Activated CD4-positive, alpha-beta memory T cell treated with anti-CD3 and anti-CD28 coated beads for 36 hours (primary cell): ENCODE measurements at regions not wholly inside any gene's neighbourhood (a gene's known extent, or its start where the extent isn't known, plus 50 kb on each side); places are given as distances from the start of the nearest gene placed in this dataset.

Source experiments
- CTCF ChIA-PET: fragments of 350-600 bp; sonication (Branson Sonifier 250); formaldehyde crosslinking; loops from one replicate; lab custom pipeline; 2021; ENCODE audit warnings: antibody characterized with exemption, inconsistent platforms; lab: Charles Lee
- POLR2A ChIA-PET: fragments of 350-600 bp; sonication (Branson Sonifier 250); formaldehyde crosslinking; loops from one replicate; lab custom pipeline; 2021; ENCODE audit warnings: antibody characterized with exemption; lab: Charles Lee
- DNase-seq: peaks from one replicate; pipeline ENCODE4 v3.0.0-alpha.2; 2020
- H3K27ac Mint-ChIP-seq: one replicate; pipeline ENCODE4 v1.8.0; 2021; ENCODE audit warnings: mixed read lengths
- H3K27me3 Mint-ChIP-seq: one replicate; pipeline ENCODE4 v1.8.0; 2021; ENCODE audit warnings: mixed read lengths
- H3K36me3 Mint-ChIP-seq: one replicate; pipeline ENCODE4 v1.8.0; 2021; ENCODE audit warnings: mixed read lengths
- H3K4me1 Mint-ChIP-seq: one replicate; pipeline ENCODE4 v1.8.0; 2021; ENCODE audit warnings: low read depth, mixed read lengths
- H3K4me3 Mint-ChIP-seq: one replicate; pipeline ENCODE4 v1.8.0; 2021; ENCODE audit warnings: mild to moderate bottlenecking, mixed read lengths
- H3K9me3 Mint-ChIP-seq: one replicate; pipeline ENCODE4 v1.8.0; 2021; ENCODE audit warnings: mixed read lengths
- intact Hi-C: fragments of 100-400 bp; cut with micrococcal nuclease; formaldehyde crosslinking; loops from one replicate; pipeline ENCODE4 v1.15.1; 2023

- H3K27ac Mint-ChIP-seq: no peak overlapping the region
- no peak overlapping the region for H3K4me3 Mint-ChIP-seq
- no peaks in the 10 kb centered on the region for H3K4me1 Mint-ChIP-seq
- H3K36me3 Mint-ChIP-seq: peaks cover 27% of the 10 kb centered on the region
- POLR2A ChIA-PET: no interaction called here
- DNase-seq: no peak
- H3K9me3 Mint-ChIP-seq: peaks cover 2% of the 10 kb centered on the region
- CTCF ChIA-PET: no interaction called here
- intact Hi-C loops: no loop called here
- no peaks in the 10 kb centered on the region for H3K27me3 Mint-ChIP-seq
These were observed 202.1 kb downstream of the OR13H1 start for GRCh38 chrX:131745942-131746489.

GRCh38 chrX:131746491-131746968 is 202.7 kb downstream of the OR13H1 start:
- Mint-ChIP-seq H3K4me3 (no peak overlapping the region), H3K9me3 (no peaks in the 10 kb centered on the region), H3K27ac (no peak overlapping the region), H3K36me3 (peaks cover 22% of the 10 kb centered on the region), H3K27me3 (no peaks in the 10 kb centered on the region), H3K4me1 (no peaks in the 10 kb centered on the region)
- intact Hi-C loops: no loop called here
- CTCF ChIA-PET: no interaction called here
- POLR2A ChIA-PET: no interaction called here
- no peak for DNase-seq

- Mint-ChIP-seq H3K27ac (no peak overlapping the region), H3K4me1 (no peaks in the 10 kb centered on the region), H3K9me3 (no peaks in the 10 kb centered on the region), H3K36me3 (peaks cover 21% of the 10 kb centered on the region), H3K4me3 (no peak overlapping the region), H3K27me3 (no peaks in the 10 kb centered on the region)
- ChIA-PET CTCF (no interaction called here), POLR2A (no interaction called here)
- intact Hi-C loops: no loop called here
- DNase-seq: no peak
These were observed 203.3 kb downstream of the OR13H1 start for GRCh38 chrX:131747173-131747572.

GRCh38 chrX:131752493-131753198 is 208.8 kb downstream of the OR13H1 start:
- Mint-ChIP-seq H3K9me3 (no peaks in the 10 kb centered on the region), H3K4me1 (no peaks in the 10 kb centered on the region), H3K27ac (no peak overlapping the region), H3K36me3 (peaks cover 9% of the 10 kb centered on the region), H3K4me3 (no peak overlapping the region), H3K27me3 (no peaks in the 10 kb centered on the region)
- ChIA-PET CTCF (no interaction called here), POLR2A (no interaction called here)
- intact Hi-C loops: no loop called here
- no peak for DNase-seq

- ChIA-PET CTCF (no interaction called here), POLR2A (no interaction called here)
- H3K27me3 Mint-ChIP-seq: no peaks in the 10 kb centered on the region
- intact Hi-C loops: no loop called here
- H3K36me3 Mint-ChIP-seq: peaks cover 14% of the 10 kb centered on the region
- no peak overlapping the region for H3K27ac Mint-ChIP-seq
- DNase-seq: no peak
- peaks cover 2% of the 10 kb centered on the region for H3K9me3 Mint-ChIP-seq
- no peaks in the 10 kb centered on the region for H3K4me1 Mint-ChIP-seq
- H3K4me3 Mint-ChIP-seq: no peak overlapping the region
These were observed 218.9 kb downstream of the OR13H1 start for GRCh38 chrX:131762802-131763234.

GRCh38 chrX:131763674-131764073 is 219.8 kb downstream of the OR13H1 start:
- H3K4me3 Mint-ChIP-seq: no peak overlapping the region

GRCh38 chrX:131764216-131764615 is 220.3 kb downstream of the OR13H1 start:
- no peaks in the 10 kb centered on the region for H3K27me3 Mint-ChIP-seq
- peaks cover 20% of the 10 kb centered on the region for H3K36me3 Mint-ChIP-seq
- H3K4me1 Mint-ChIP-seq: no peaks in the 10 kb centered on the region
- no peak overlapping the region for H3K27ac Mint-ChIP-seq
- peaks cover 2% of the 10 kb centered on the region for H3K9me3 Mint-ChIP-seq
- H3K4me3 Mint-ChIP-seq: no peak overlapping the region
- ChIA-PET POLR2A (no interaction called here), CTCF (no interaction called here)
- DNase-seq: no peak
- intact Hi-C loops: no loop called here

More at GRCh38 chrX:131763674-131764073, 219.8 kb downstream of the OR13H1 start:
- POLR2A ChIA-PET: no interaction called here
- Mint-ChIP-seq H3K27ac (no peak overlapping the region), H3K4me1 (no peaks in the 10 kb centered on the region), H3K27me3 (no peaks in the 10 kb centered on the region), H3K9me3 (peaks cover 2% of the 10 kb centered on the region), H3K36me3 (peaks cover 20% of the 10 kb centered on the region)
- CTCF ChIA-PET: no interaction called here
- DNase-seq: no peak
- intact Hi-C loops: no loop called here

- Mint-ChIP-seq H3K4me1 (no peaks in the 10 kb centered on the region), H3K9me3 (no peaks in the 10 kb centered on the region), H3K36me3 (peaks cover 8% of the 10 kb centered on the region), H3K27ac (no peak overlapping the region), H3K4me3 (no peak overlapping the region), H3K27me3 (no peaks in the 10 kb centered on the region)
- ChIA-PET CTCF (no interaction called here), POLR2A (no interaction called here)
- intact Hi-C loops: no loop called here
- no peak for DNase-seq
These were observed 234.7 kb downstream of the OR13H1 start for GRCh38 chrX:131778269-131779218.

GRCh38 chrX:131779306-131779705 is 235.4 kb downstream of the OR13H1 start:
- intact Hi-C loops: no loop called here
- H3K27me3 Mint-ChIP-seq: no peaks in the 10 kb centered on the region
- H3K36me3 Mint-ChIP-seq: peaks cover 8% of the 10 kb centered on the region
- no peaks in the 10 kb centered on the region for H3K9me3 Mint-ChIP-seq
- H3K27ac Mint-ChIP-seq: no peak overlapping the region
- POLR2A ChIA-PET: no interaction called here
- no peak overlapping the region for H3K4me3 Mint-ChIP-seq
- no peak for DNase-seq
- CTCF ChIA-PET: no interaction called here
- H3K4me1 Mint-ChIP-seq: no peaks in the 10 kb centered on the region

- POLR2A ChIA-PET: no interaction called here
- no peaks in the 10 kb centered on the region for H3K4me1 Mint-ChIP-seq
- DNase-seq: no peak
- no peaks in the 10 kb centered on the region for H3K9me3 Mint-ChIP-seq
- no peak overlapping the region for H3K27ac Mint-ChIP-seq
- intact Hi-C loops: no loop called here
- CTCF ChIA-PET: no interaction called here
- peaks cover 8% of the 10 kb centered on the region for H3K36me3 Mint-ChIP-seq
- no peaks in the 10 kb centered on the region for H3K27me3 Mint-ChIP-seq
- H3K4me3 Mint-ChIP-seq: no peak overlapping the region
These were observed 235.9 kb downstream of the OR13H1 start for GRCh38 chrX:131779741-131780140.

- DNase-seq: no peak
- no peaks in the 10 kb centered on the region for H3K4me1 Mint-ChIP-seq
- H3K4me3 Mint-ChIP-seq: no peak overlapping the region
- intact Hi-C loops: no loop called here
- ChIA-PET POLR2A (no interaction called here), CTCF (no interaction called here)
- H3K27me3 Mint-ChIP-seq: no peaks in the 10 kb centered on the region
- no peaks in the 10 kb centered on the region for H3K9me3 Mint-ChIP-seq
- H3K36me3 Mint-ChIP-seq: peaks cover 6% of the 10 kb centered on the region
- no peak overlapping the region for H3K27ac Mint-ChIP-seq
These were observed 238.8 kb downstream of the OR13H1 start for GRCh38 chrX:131782646-131783045.

GRCh38 chrX:131783555-131784308 is 239.4 kb upstream of the STK26 start:
- POLR2A ChIA-PET: no interaction called here
- Mint-ChIP-seq H3K9me3 (no peaks in the 10 kb centered on the region), H3K36me3 (peaks cover 3% of the 10 kb centered on the region), H3K27me3 (no peaks in the 10 kb centered on the region), H3K27ac (no peak overlapping the region), H3K4me3 (no peak overlapping the region), H3K4me1 (no peaks in the 10 kb centered on the region)
- no peak for DNase-seq
- CTCF ChIA-PET: no interaction called here
- intact Hi-C loops: no loop called here
